Gastroesophageal sphincter (tissue), 4 donors: ENCODE measurements at regions not wholly inside any gene's neighbourhood (a gene's known extent, or its start where the extent isn't known, plus 50 kb on each side); places are given as distances from the start of the nearest gene placed in this dataset.

ENCODE experiments used
- ATAC-seq: fragments of 150-250 bp; one replicate; pipeline ENCODE4 v1.9.1; 2016; ENCODE audit warnings: mild to moderate bottlenecking, moderate library complexity
- H3K27ac ChIP-seq, 4 donors: fragments of 200-600 bp; sonication (generic) in 3 of 4; 1 replicate in 3 of 4; 2 replicates in 1 of 4; pipeline ENCODE4 v1.5.1; 2016 to 2019
- H3K27me3 ChIP-seq: fragments of 200-600 bp; sonication (generic); one replicate; pipeline ENCODE4 v1.5.1; 2019
- H3K36me3 ChIP-seq, 2 donors: fragments of 200-600 bp; sonication (generic); one replicate each; pipeline ENCODE4 v1.5.1; 2019; ENCODE audit warnings: control low read depth in 1 of 2
- H3K4me1 ChIP-seq, 3 donors: fragments of 200-600 bp; sonication (generic); 1 replicate in 2 of 3; 2 replicates in 1 of 3; pipeline ENCODE4 v1.5.1; 2016 to 2019; ENCODE audit warnings: control low read depth in 2 of 3
- H3K4me3 ChIP-seq, 2 donors: fragments of 200-600 bp; sonication (generic); one replicate each; pipeline ENCODE4 v1.5.1; 2019; ENCODE audit warnings: mild to moderate bottlenecking in 1 of 2, moderate library complexity in 1 of 2
- H3K9me3 ChIP-seq, 3 donors: fragments of 200-600 bp; sonication (generic); one replicate each; pipeline ENCODE4 v1.5.1; 2017 to 2019; ENCODE audit warnings: control low read depth in 2 of 3
- CTCF ChIP-seq, 4 experiments: fragments of 200-600 bp in 2 of 4; fragments of 450-650 bp in 2 of 4; sonication (generic) in 1 of 4; IDR thresholded peaks; one replicate each; pipeline ENCODE4 v1.5.1; 2017 to 2019; ENCODE audit warnings: antibody characterized with exemption in 4 of 4, mild to moderate bottlenecking in 2 of 4, moderate library complexity in 2 of 4
- EP300 ChIP-seq: sonication (generic); formaldehyde crosslinking; IDR thresholded peaks from one replicate; pipeline ENCODE4 v1.6.1; 2017; ENCODE audit warnings: antibody characterized with exemption, mild to moderate bottlenecking
- POLR2A ChIP-seq, 2 donors: fragments of 450-650 bp; IDR thresholded peaks; one replicate each; pipeline ENCODE4 v1.6.1; 2017; ENCODE audit warnings: antibody characterized with exemption in 2 of 2, mild to moderate bottlenecking in 2 of 2, moderate library complexity in 1 of 2
- POLR2AphosphoS5 ChIP-seq: sonication (generic); formaldehyde crosslinking; IDR thresholded peaks from one replicate; pipeline ENCODE4 v1.6.1; 2017; ENCODE audit warnings: antibody characterized with exemption
- WGBS, 2 donors: methylation state at CpG; one replicate each; pipeline ENCODE4 v1.1.5; 2018; ENCODE audit warnings: low coverage in 1 of 2; 5-methylcytosine and 5-hydroxymethylcytosine counted together

- TF ChIP-seq CTCF (IDR thresholded peaks at IDR 0.05) (no peak), POLR2AphosphoS5 (no peak), EP300 (no peak), POLR2A (IDR thresholded peaks at IDR 0.05) (no peak)
- peaks cover 0 to 12% (median 0%) of the 10 kb centered on the region in 3 donors for H3K4me1 ChIP-seq
- no peak overlapping the region for H3K27ac ChIP-seq
- peaks cover 0 to 6% (median 0%) of the 10 kb centered on the region in 3 donors for H3K9me3 ChIP-seq
- WGBS, 2 donors: 83 to 94% methylated on average over 2 to 3 of the region's 9 CpGs
- no peaks in the 10 kb centered on the region for H3K27me3 ChIP-seq
- no peak for ATAC-seq
- H3K4me3 ChIP-seq: no peak overlapping the region
- H3K36me3 ChIP-seq: no peaks in the 10 kb centered on the region
Observed at GRCh38 chr7:153404781-153405279, 645.3 kb downstream of the ACTR3B start.

GRCh38 chr7:153405704-153406485 is 646.3 kb upstream of the DPP6 start:
- TF ChIP-seq POLR2AphosphoS5: no peak
- no peak for TF ChIP-seq CTCF (IDR thresholded peaks at IDR 0.05)
- TF ChIP-seq POLR2A (IDR thresholded peaks at IDR 0.05): no peak
- no peak for TF ChIP-seq EP300
- whole genome bisulfite sequencing, 2 donors: 78 to 81% methylated on average over 7 of the region's 7 CpGs
- ATAC-seq: no peak

GRCh38 chr7:153406486-153406872 is 645.7 kb upstream of the DPP6 start:
- Histone ChIP-seq H3K4me3 (no peak overlapping the region), H3K36me3 (no peaks in the 10 kb centered on the region), H3K9me3 (peaks cover 0 to 6% (median 0%) of the 10 kb centered on the region in 3 donors), H3K4me1 (peaks cover 0 to 12% (median 0%) of the 10 kb centered on the region in 3 donors), H3K27ac (no peak overlapping the region), H3K27me3 (no peaks in the 10 kb centered on the region)
- WGBS, 2 donors: 45 to 51% methylated on average over 5 to 6 of the region's 6 CpGs
- TF ChIP-seq CTCF (IDR thresholded peaks at IDR 0.05) (no peak), POLR2AphosphoS5 (no peak), POLR2A (IDR thresholded peaks at IDR 0.05) (no peak), EP300 (no peak)
- ATAC-seq: no peak

More at GRCh38 chr7:153405704-153406485, 646.3 kb upstream of the DPP6 start:
- no peak overlapping the region for H3K27ac ChIP-seq
- no peaks in the 10 kb centered on the region for H3K36me3 ChIP-seq
- no peaks in the 10 kb centered on the region for H3K27me3 ChIP-seq
- H3K9me3 ChIP-seq: peaks cover 0 to 6% (median 0%) of the 10 kb centered on the region in 3 donors
- no peak overlapping the region for H3K4me3 ChIP-seq
- H3K4me1 ChIP-seq: peaks cover 0 to 12% (median 0%) of the 10 kb centered on the region in 3 donors

GRCh38 chr7:153407291-153408046 is 644.7 kb upstream of the DPP6 start:
- WGBS, 2 donors: 94 to 100% methylated on average over 2 of the region's 4 CpGs

More at GRCh38 chr7:153407291-153408046, 644.7 kb upstream of the DPP6 start:
- Histone ChIP-seq H3K9me3 (peaks cover 0 to 6% (median 0%) of the 10 kb centered on the region in 3 donors), H3K36me3 (no peaks in the 10 kb centered on the region), H3K4me1 (peaks cover 0 to 12% (median 0%) of the 10 kb centered on the region in 3 donors), H3K27me3 (no peaks in the 10 kb centered on the region), H3K27ac (no peak overlapping the region), H3K4me3 (no peak overlapping the region)
- TF ChIP-seq CTCF (IDR thresholded peaks at IDR 0.05) (no peak), POLR2AphosphoS5 (no peak), POLR2A (IDR thresholded peaks at IDR 0.05) (no peak), EP300 (no peak)
- no peak for ATAC-seq
